GM18502 (cell line): ENCODE measurements at regions not wholly inside any gene's neighbourhood (a gene's known extent, or its start where the extent isn't known, plus 50 kb on each side); places are given as distances from the start of the nearest gene placed in this dataset.

Experiments
- ATAC-seq: cut with Tn5 transposase; IDR thresholded peaks from one replicate; pipeline ENCODE4 v1.9.1; 2021; ENCODE audit warnings: mild to moderate bottlenecking; ENCODE audit not compliant: unreplicated experiment, poor library complexity

GRCh38 chr16:9443864-9444263 lies 352.4 kb downstream of the HAPSTR1 start:
- no peak for ATAC-seq

GRCh38 chr16:9446471-9447194 lies 355.2 kb downstream of the HAPSTR1 start:
- no peak for ATAC-seq

GRCh38 chr16:9447195-9447551 lies 355.7 kb downstream of the HAPSTR1 start:
- ATAC-seq = no peak

- ATAC-seq = no peak
These were observed 356.3 kb downstream of the HAPSTR1 start for GRCh38 chr16:9447699-9448098.

- ATAC-seq = no peak
These were observed 358.2 kb downstream of the HAPSTR1 start for GRCh38 chr16:9449597-9449996.

- ATAC-seq = no peak
These were observed 365.8 kb downstream of the HAPSTR1 start for GRCh38 chr16:9457215-9457614.

GRCh38 chr16:9458816-9459215 lies 367.4 kb downstream of the HAPSTR1 start:
- no peak for ATAC-seq

- ATAC-seq = no peak
These were observed 371.5 kb downstream of the HAPSTR1 start for GRCh38 chr16:9462984-9463383.

GRCh38 chr16:9463461-9463860 lies 372.0 kb downstream of the HAPSTR1 start:
- ATAC-seq = no peak

GRCh38 chr16:9465161-9465560 lies 373.7 kb downstream of the HAPSTR1 start:
- ATAC-seq = no peak

GRCh38 chr16:9469512-9469911 lies 378.1 kb downstream of the HAPSTR1 start:
- ATAC-seq = no peak

- no peak for ATAC-seq
These were observed 385.3 kb downstream of the HAPSTR1 start for GRCh38 chr16:9476744-9477143.

- no peak for ATAC-seq
These were observed 387.6 kb downstream of the HAPSTR1 start for GRCh38 chr16:9479008-9479407.

- ATAC-seq = no peak
These were observed 389.1 kb downstream of the HAPSTR1 start for GRCh38 chr16:9480503-9480902.

GRCh38 chr16:9481747-9482730 lies 390.6 kb downstream of the HAPSTR1 start:
- ATAC-seq = no peak

- no peak for ATAC-seq
These were observed 393.0 kb downstream of the HAPSTR1 start for GRCh38 chr16:9484426-9484825.

GRCh38 chr16:9484881-9485280 lies 393.4 kb downstream of the HAPSTR1 start:
- no peak for ATAC-seq

GRCh38 chr16:9489835-9490467 lies 398.5 kb downstream of the HAPSTR1 start:
- ATAC-seq = no peak

GRCh38 chr16:9495824-9496223 lies 404.4 kb downstream of the HAPSTR1 start:
- ATAC-seq = no peak

- ATAC-seq = no peak
These were observed 406.3 kb downstream of the HAPSTR1 start for GRCh38 chr16:9497750-9498149.
